K562 (cell line): ENCODE measurements at regions not wholly inside any gene's neighbourhood (a gene's known extent, or its start where the extent isn't known, plus 50 kb on each side); places are given as distances from the start of the nearest gene placed in this dataset.

ENCODE experiments used
- ATAC-seq: fragments of 200-7000 bp; cut with Tn5 transposase; 3 replicates; pipeline ENCODE4 v1.9.1; 2020; ENCODE audit warnings: moderate library complexity
- BruUV-seq: library from RNA; stranded (reverse); fragments of 400-500 nt; replicated peaks from 2 replicates; lab custom pipeline; 2021; lab: Mats Ljungman, UMichigan
- CTCF ChIA-PET: fragments of 300-600 bp; formaldehyde crosslinking; extraction: SDS; loops from one replicate; lab custom pipeline; 2021; ENCODE audit warnings: low intra/inter-chr PET ratio; lab: Yijun Ruan, JAX
- POLR2A ChIA-PET: fragments of 300-600, 350-650 bp; sonication (Branson Sonifier 250); formaldehyde crosslinking; extraction: SDS; loops from one replicate; lab custom pipeline; 2021; ENCODE audit warnings: antibody characterized with exemption, inconsistent platforms; lab: Yijun Ruan, JAX
- DNase-seq, 4 experiments: peaks; one replicate each; pipeline versions ENCODE4 v3.0.0 to v3.0.0-alpha.2; 2011 to 2018; ENCODE audit warnings: low spot score in 3 of 4, mixed read lengths in 3 of 4; ENCODE audit errors: extremely low read depth in 1 of 4
- FAIRE-seq: peaks from 2 replicates; lab custom pipeline; 2011; peaks lifted over from hg19 to GRCh38; lab: Jason Lieb, UNC
- H2AFZ ChIP-seq: 2 replicates; pipeline ENCODE4 v1.6.0; 2011; ENCODE audit warnings: low read depth, low read length, control low read depth, inconsistent platforms
- H3K27ac ChIP-seq: fragments of 200-600 bp; 3 replicates; pipeline ENCODE4 v1.8.0; 2011; ENCODE audit warnings: low read depth, mild to moderate bottlenecking, control low read depth, inconsistent platforms, low read length, moderate library complexity, mixed read lengths; ENCODE audit errors: extremely low read depth
- H3K27me3 ChIP-seq, 2 experiments: fragments of 300-600 bp in 1 of 2; 2 replicates in 1 of 2; 3 replicates in 1 of 2; pipeline versions ENCODE4 v1.6.0 to v1.8.0; 2011; ENCODE audit warnings: inconsistent platforms in 2 of 2, low read length in 2 of 2, mild to moderate bottlenecking in 1 of 2, mixed read lengths in 1 of 2, moderate library complexity in 1 of 2; ENCODE audit not compliant: control insufficient read depth in 2 of 2, insufficient read depth in 2 of 2
- H3K36me3 ChIP-seq: fragments of 300-600 bp; 3 replicates; pipeline ENCODE4 v1.8.0; 2011; ENCODE audit warnings: mild to moderate bottlenecking, low read length, inconsistent platforms; ENCODE audit not compliant: control insufficient read depth, insufficient read depth
- H3K4me1 ChIP-seq, 2 experiments: fragments of 200-600 bp in 1 of 2; replicated peaks in 1 of 2; 2 replicates in 1 of 2; 3 replicates in 1 of 2; pipeline versions ENCODE4 v1.5.1 to v1.8.0; 2011; ENCODE audit warnings: inconsistent platforms in 2 of 2, low read length in 2 of 2, mild to moderate bottlenecking in 1 of 2, mixed read lengths in 1 of 2, moderate library complexity in 1 of 2; ENCODE audit not compliant: control insufficient read depth in 2 of 2, insufficient read depth in 2 of 2
- H3K4me2 ChIP-seq: 2 replicates; pipeline ENCODE4 v1.6.1; 2011; ENCODE audit warnings: low read length, control low read depth, inconsistent platforms, mixed read lengths; ENCODE audit not compliant: insufficient read depth
- H3K4me3 ChIP-seq: fragments of 200-600 bp; sonication (generic), shearing (Covaris generic); 2 replicates; pipeline ENCODE4 v1.5.1; 2016; ENCODE audit warnings: control low read depth, inconsistent platforms
- H3K79me2 ChIP-seq: fragments of 200-600 bp; 3 replicates; pipeline ENCODE4 v1.8.0; 2011; ENCODE audit warnings: low read length, inconsistent platforms; ENCODE audit not compliant: control insufficient read depth, insufficient read depth
- H3K9ac ChIP-seq, 2 experiments: 2 replicates each; pipeline versions ENCODE4 v1.6.0 to v1.6.1; 2011; ENCODE audit warnings: low read depth in 2 of 2, low read length in 2 of 2, control low read depth in 1 of 2, inconsistent platforms in 1 of 2, mild to moderate bottlenecking in 1 of 2, mixed read lengths in 1 of 2; ENCODE audit not compliant: insufficient read depth in 1 of 2
- H3K9me1 ChIP-seq: one replicate; pipeline ENCODE4 v1.6.0; 2011; ENCODE audit warnings: inconsistent platforms, mild to moderate bottlenecking, low read length, moderate library complexity; ENCODE audit not compliant: control insufficient read depth, insufficient read depth
- H3K9me3 ChIP-seq: replicated peaks from 2 replicates; pipeline ENCODE4 v1.5.1; 2011; ENCODE audit warnings: low read depth, low read length, inconsistent platforms; ENCODE audit not compliant: control insufficient read depth, insufficient read depth
- H4K20me1 ChIP-seq: replicated peaks from 2 replicates; pipeline ENCODE4 v1.6.1; 2011; ENCODE audit warnings: low read length, inconsistent platforms, mixed read lengths; ENCODE audit not compliant: control insufficient read depth, insufficient read depth
- BACH1 ChIP-seq: fragments of 200-800 bp; sonication (Bioruptor generic); IDR thresholded peaks from 2 replicates; pipeline ENCODE4 v1.6.1; 2016; ENCODE audit warnings: missing genetic modification characterization, missing compliant biosample characterization
- HNRNPLL ChIP-seq: fragments of 200-400 bp; formaldehyde crosslinking; IDR thresholded peaks from 2 replicates; pipeline ENCODE4 v1.6.1; 2017; ENCODE audit warnings: low read length, low read depth, mild to moderate bottlenecking; ENCODE audit not compliant: poor library complexity, severe bottlenecking
- KLF10 ChIP-seq: fragments of 250-450 bp; sonication (Bioruptor Pico); IDR thresholded peaks from 2 replicates; pipeline ENCODE4 v1.6.1; 2021; ENCODE audit warnings: matching md5 sums
- MAFK ChIP-seq: IDR thresholded peaks from 2 replicates; pipeline ENCODE4 v1.6.1; 2011; ENCODE audit warnings: low read length, improper control_type of control experiment
- MECOM ChIP-seq: fragments of 250-450 bp; sonication (Bioruptor Pico); IDR thresholded peaks from 2 replicates; pipeline ENCODE4 v1.8.0; 2022; ENCODE audit warnings: inconsistent platforms
- NCOA2 ChIP-seq, 2 experiments: fragments of 450-650 bp; IDR thresholded peaks; 2 replicates each; pipeline ENCODE4 v1.6.1; 2018; ENCODE audit warnings: mild to moderate bottlenecking in 2 of 2, moderate library complexity in 1 of 2; ENCODE audit not compliant: partially characterized antibody in 2 of 2
- NFE2 ChIP-seq: IDR thresholded peaks from 2 replicates; pipeline ENCODE4 v1.6.1; 2014; ENCODE audit warnings: antibody characterized with exemption, low read depth
- SFPQ ChIP-seq: fragments of 200-400 bp; formaldehyde crosslinking; IDR thresholded peaks from 2 replicates; pipeline ENCODE4 v1.6.1; 2017; ENCODE audit warnings: mild to moderate bottlenecking, low read depth, low read length, moderate library complexity
- SMARCB1 ChIP-seq: IDR thresholded peaks from 2 replicates; pipeline ENCODE4 v1.6.1; 2011; ENCODE audit warnings: improper control_type of control experiment, low read depth; ENCODE audit not compliant: insufficient read length
- TEAD4 ChIP-seq, 2 experiments: sonication (generic) in 1 of 2; formaldehyde crosslinking in 1 of 2; IDR thresholded peaks; 2 replicates each; pipeline versions ENCODE4 v1.6.1 to v1.8.0; 2012 to 2022; ENCODE audit warnings: borderline replicate concordance in 1 of 2, inconsistent platforms in 1 of 2, low read length in 1 of 2, mild to moderate bottlenecking in 1 of 2, missing genetic modification reagents in 1 of 2
- TSHZ1 ChIP-seq: fragments of 250-450 bp; sonication (Bioruptor Pico); IDR thresholded peaks from 2 replicates; pipeline ENCODE4 v1.4.0; 2020; ENCODE audit warnings: mild to moderate bottlenecking, moderate library complexity
- ZNF184 ChIP-seq: sonication (generic); formaldehyde crosslinking; IDR thresholded peaks from 2 replicates; pipeline ENCODE4 v1.5.0; 2020; ENCODE audit warnings: missing genetic modification reagents
- ZNF408 ChIP-seq: fragments of 250-450 bp; sonication (Bioruptor Pico); IDR thresholded peaks from 2 replicates; pipeline ENCODE4 v1.4.0; 2020; ENCODE audit warnings: low read depth, mild to moderate bottlenecking, moderate library complexity
- WGBS: fragments of 100-300 bp; shearing (Covaris generic); methylation state at CpG from one replicate; pipeline ENCODE4 v1.1.6; 2016; ENCODE audit warnings: low coverage, mixed read lengths; ENCODE audit not compliant: insufficient coverage; ENCODE audit errors: missing lambda C conversion rate; 5-methylcytosine and 5-hydroxymethylcytosine counted together
- in situ Hi-C: fragments of 300-500 bp; cut with MboI; formaldehyde crosslinking; loops from 4 replicates; pipeline ENCODE4 v1.15.0; 2018; ENCODE audit warnings: inconsistent platforms, mixed read lengths
- intact Hi-C: fragments of 100-400 bp; cut with micrococcal nuclease; formaldehyde crosslinking; loops from 2 replicates; pipeline ENCODE4 v1.14.2; 2022
- TF ChIP-seq, protein P1 (sequence below): fragments of 250-450 bp; sonication (Bioruptor Pico); IDR thresholded peaks from 2 replicates; pipeline ENCODE4 v1.6.1; 2021; ENCODE audit warnings: mild to moderate bottlenecking

- DNase-seq (no peak), ATAC-seq (no peak), FAIRE-seq (no peak)
- BruUV-seq = no TSS peak
- POLR2A ChIA-PET = interaction anchor here (1.0 kb wide), 1 partner anchor 17 kb away, joined by 4 read pairs; no protein-coding TSS in a partner anchor
- intact Hi-C loops = loop anchor here (10.0 kb wide), 1 partner anchor 58 kb away; no protein-coding TSS in a partner anchor
- Histone ChIP-seq H3K9ac (no peak overlapping the region), H3K4me1 (no peaks in the 10 kb centered on the region), H3K36me3 (no peaks in the 10 kb centered on the region), H3K27me3 (no peaks in the 10 kb centered on the region), H3K79me2 (no peaks in the 10 kb centered on the region), H3K4me2 (no peak overlapping the region), H2AFZ (no peak overlapping the region), H4K20me1 (no peaks in the 10 kb centered on the region), H3K9me1 (no peaks in the 10 kb centered on the region), H3K27ac (no peak overlapping the region)
- TF ChIP-seq TSHZ1 (CRISPR knock-in tag) (no peak), NFE2 (no peak), BACH1 (tag) (no peak), MAFK (no peak), SFPQ (no peak), MECOM (CRISPR knock-in tag) (no peak), ZNF184 (no peak), ZNF408 (no peak), HNRNPLL (no peak), SMARCB1 (no peak), TEAD4 (IDR thresholded peaks at IDR 0.05; ENCODE audit: low read length) (no peak), TEAD4 (CRISPR knock-in tag; IDR thresholded peaks at IDR 0.05; ENCODE audit: borderline replicate concordance) (no peak), KLF10 (CRISPR knock-in tag) (no peak), NCOA2 (IDR thresholded peaks at IDR 0.05; ENCODE audit: partially characterized antibody in 2 of 2) (no peak)
- TF ChIP-seq, protein P1, sequence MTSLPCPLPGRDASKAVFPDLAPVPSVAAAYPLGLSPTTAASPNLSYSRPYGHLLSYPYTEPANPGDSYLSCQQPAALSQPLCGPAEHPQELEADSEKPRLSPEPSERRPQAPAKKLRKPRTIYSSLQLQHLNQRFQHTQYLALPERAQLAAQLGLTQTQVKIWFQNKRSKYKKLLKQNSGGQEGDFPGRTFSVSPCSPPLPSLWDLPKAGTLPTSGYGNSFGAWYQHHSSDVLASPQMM = no peak
- TF ChIP-seq, all 486 proteins: peak for 0
- no peaks in the 10 kb centered on the region for H3K9me3 ChIP-seq
- in situ Hi-C loops = no loop called here
- 10% methylated on average over 4 of the region's 4 CpGs for WGBS
- no peak overlapping the region for H3K4me3 ChIP-seq
- CTCF ChIA-PET = no interaction called here
These were observed 109.1 kb downstream of the TUBA3C start for GRCh38 chr13:19072543-19072942.
